Ascending aorta (tissue), 2 donors: ENCODE measurements at regions not wholly inside any gene's neighbourhood (a gene's known extent, or its start where the extent isn't known, plus 50 kb on each side); places are given as distances from the start of the nearest gene placed in this dataset.

Experiments
- DNase-seq, 2 donors: peaks; one replicate each; pipeline ENCODE4 v3.0.0-alpha.2; 2019; ENCODE audit warnings: low spot score in 2 of 2
- H3K27ac ChIP-seq, 2 donors: fragments of 200-600 bp; sonication (generic); one replicate each; pipeline ENCODE4 v1.5.1; 2016 to 2017; ENCODE audit warnings: mild to moderate bottlenecking in 1 of 2
- H3K27me3 ChIP-seq: fragments of 200-600 bp; sonication (generic); one replicate; pipeline ENCODE4 v1.5.1; 2017
- H3K36me3 ChIP-seq, 2 donors: fragments of 200-600 bp; sonication (generic); one replicate each; pipeline ENCODE4 v1.5.1; 2016
- H3K4me1 ChIP-seq, 2 donors: fragments of 200-600 bp; sonication (generic); one replicate each; pipeline ENCODE4 v1.5.1; 2016 to 2017; ENCODE audit warnings: mild to moderate bottlenecking in 1 of 2
- H3K4me3 ChIP-seq, 2 donors: fragments of 200-600 bp; sonication (generic); one replicate each; pipeline ENCODE4 v1.5.1; 2016 to 2017; ENCODE audit warnings: mild to moderate bottlenecking in 1 of 2
- H3K9me3 ChIP-seq, 2 donors: fragments of 200-600 bp; sonication (generic); one replicate each; pipeline ENCODE4 v1.5.1; 2016
- CTCF ChIP-seq, 3 experiments: fragments of 200-600 bp in 2 of 3; fragments of 450-650 bp in 1 of 3; sonication (generic) in 2 of 3; IDR thresholded peaks; one replicate each; pipeline ENCODE4 v1.5.1; 2016 to 2019; ENCODE audit warnings: antibody characterized with exemption in 3 of 3, mild to moderate bottlenecking in 1 of 3, moderate library complexity in 1 of 3
- intact Hi-C: fragments of 100-400 bp; cut with DNase I; formaldehyde crosslinking; loops from one replicate; pipeline ENCODE4 v1.15.1; 2023

DNA sequence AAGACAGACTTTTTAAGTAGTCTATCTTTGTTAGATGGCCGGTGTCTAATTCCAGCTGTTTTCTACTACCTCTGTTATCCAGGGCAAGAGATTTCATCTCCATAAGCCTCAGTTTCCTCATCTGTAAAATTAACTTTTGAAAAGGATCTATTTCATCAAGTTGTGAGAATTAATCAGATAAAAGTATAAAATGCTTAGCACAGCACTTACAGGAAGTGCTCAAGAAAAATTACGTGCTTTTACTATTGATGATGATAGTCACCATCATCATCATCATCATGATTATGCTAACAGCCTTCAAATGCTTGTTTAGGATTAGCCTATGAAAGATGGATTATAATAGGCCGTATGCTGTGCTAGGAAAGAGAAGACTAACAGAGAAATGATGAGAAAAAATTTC lies 76.2 kb downstream of the CYRIA start:
- H3K9me3 ChIP-seq: no peaks in the 10 kb centered on the region
- no peaks in the 10 kb centered on the region for H3K36me3 ChIP-seq
- intact Hi-C loops: no loop called here
- no peaks in the 10 kb centered on the region for H3K4me1 ChIP-seq
- no peak overlapping the region for H3K4me3 ChIP-seq
- no peak for TF ChIP-seq CTCF (IDR thresholded peaks at IDR 0.05)
- no peaks in the 10 kb centered on the region for H3K27me3 ChIP-seq
- no peak for DNase-seq
- no peak overlapping the region for H3K27ac ChIP-seq

- DNase-seq: no peak
- H3K27me3 ChIP-seq: no peaks in the 10 kb centered on the region
- intact Hi-C loops: no loop called here
- no peak overlapping the region for H3K27ac ChIP-seq
- H3K36me3 ChIP-seq: no peaks in the 10 kb centered on the region
- TF ChIP-seq CTCF (IDR thresholded peaks at IDR 0.05): no peak
- H3K4me3 ChIP-seq: no peak overlapping the region
- H3K9me3 ChIP-seq: no peaks in the 10 kb centered on the region
- no peaks in the 10 kb centered on the region for H3K4me1 ChIP-seq
These were observed 77.1 kb downstream of the CYRIA start for GRCh38 chr2:16588565-16588964.

DNA sequence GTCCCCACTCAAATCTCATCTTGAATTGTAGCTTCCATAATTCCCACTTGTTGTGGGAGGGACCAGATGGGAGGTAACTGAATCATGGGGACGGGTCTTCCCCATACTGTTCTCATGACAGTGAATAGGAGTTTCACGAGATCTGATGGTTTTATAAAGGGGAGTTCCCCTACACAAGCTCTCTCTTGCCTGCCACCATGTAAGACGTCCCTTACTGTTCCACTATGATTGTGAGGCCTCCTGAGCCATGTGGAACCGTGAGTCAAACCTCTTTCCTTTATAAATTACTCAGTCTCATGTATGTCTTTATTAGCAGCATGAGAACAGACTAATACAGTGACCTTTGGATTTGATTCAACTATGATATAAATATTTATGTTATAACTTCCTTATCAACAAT lies 78.0 kb downstream of the CYRIA start:
- no peaks in the 10 kb centered on the region for H3K27me3 ChIP-seq
- TF ChIP-seq CTCF (IDR thresholded peaks at IDR 0.05): no peak
- no peaks in the 10 kb centered on the region for H3K36me3 ChIP-seq
- H3K27ac ChIP-seq: no peak overlapping the region
- no peak overlapping the region for H3K4me3 ChIP-seq
- DNase-seq: no peak
- intact Hi-C loops: no loop called here
- no peaks in the 10 kb centered on the region for H3K9me3 ChIP-seq
- no peaks in the 10 kb centered on the region for H3K4me1 ChIP-seq

DNA sequence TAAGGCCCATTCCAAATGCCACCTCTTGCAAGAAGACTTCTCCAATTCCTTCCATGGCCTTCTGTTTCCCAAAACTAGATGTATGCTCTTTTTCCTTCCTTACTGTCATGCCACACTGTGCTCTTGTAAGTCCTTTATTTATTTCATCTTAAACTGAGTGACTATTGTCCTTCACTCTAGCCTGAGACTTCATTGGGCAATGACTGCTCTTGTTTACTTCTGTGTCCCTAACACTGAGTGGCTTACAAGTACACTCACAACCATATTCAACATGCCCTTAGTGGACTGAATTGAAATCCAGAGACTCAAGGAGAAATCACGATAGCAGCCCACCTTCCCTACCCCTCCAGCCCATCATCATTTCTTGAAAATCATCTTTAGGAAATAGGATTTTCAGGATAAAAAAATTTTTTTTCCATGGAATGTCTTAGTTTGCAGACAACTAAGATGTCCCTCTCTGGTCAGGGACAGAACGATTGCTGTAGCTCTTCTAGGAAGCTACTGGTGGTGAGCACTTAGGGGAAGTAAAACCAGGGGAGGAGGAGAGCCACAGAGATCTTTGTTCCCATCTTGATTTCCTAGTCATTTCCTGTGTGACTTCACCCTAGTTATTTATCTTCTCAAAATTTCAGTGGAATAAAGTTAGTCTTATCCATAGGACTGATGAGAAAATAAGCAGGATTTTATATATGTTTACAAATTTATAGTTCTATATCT lies 80.7 kb downstream of the CYRIA start:
- intact Hi-C loops: no loop called here
- no peak for TF ChIP-seq CTCF (IDR thresholded peaks at IDR 0.05)
- Histone ChIP-seq H3K4me3 (no peak overlapping the region), H3K27me3 (no peaks in the 10 kb centered on the region), H3K27ac (no peak overlapping the region), H3K36me3 (no peaks in the 10 kb centered on the region), H3K4me1 (no peaks in the 10 kb centered on the region), H3K9me3 (no peaks in the 10 kb centered on the region)
- DNase-seq: no peak

- Histone ChIP-seq H3K27ac (no peak overlapping the region), H3K9me3 (no peaks in the 10 kb centered on the region), H3K27me3 (no peaks in the 10 kb centered on the region), H3K4me3 (no peak overlapping the region), H3K4me1 (no peaks in the 10 kb centered on the region), H3K36me3 (no peaks in the 10 kb centered on the region)
- DNase-seq: no peak
- TF ChIP-seq CTCF (IDR thresholded peaks at IDR 0.05): no peak
- intact Hi-C loops: no loop called here
These were observed 81.5 kb downstream of the CYRIA start for GRCh38 chr2:16584084-16584483.

- no peaks in the 10 kb centered on the region for H3K9me3 ChIP-seq
- no peaks in the 10 kb centered on the region for H3K4me1 ChIP-seq
- TF ChIP-seq CTCF (IDR thresholded peaks at IDR 0.05): no peak
- H3K36me3 ChIP-seq: no peaks in the 10 kb centered on the region
- no peak for DNase-seq
- H3K4me3 ChIP-seq: no peak overlapping the region
- intact Hi-C loops: no loop called here
- no peaks in the 10 kb centered on the region for H3K27me3 ChIP-seq
- no peak overlapping the region for H3K27ac ChIP-seq
These were observed 84.4 kb downstream of the CYRIA start for GRCh38 chr2:16581241-16581640.
